Stimulated activated CD4-positive, alpha-beta T cell treated with anti-CD3 and anti-CD28 coated beads, Interleukin-12 subunit alpha, Interleukin-12 subunit beta, amount 100 ng/mL, for 4 hours (primary cell): ENCODE measurements at regions not wholly inside any gene's neighbourhood (a gene's known extent, or its start where the extent isn't known, plus 50 kb on each side); places are given as distances from the start of the nearest gene placed in this dataset.
"Not testable (repeated sequence)": the region's sequence is repeated elsewhere in the genome, so short reads cannot be mapped to it uniquely, and the experiment has no call there.

Source experiments
- DNase-seq: peaks from one replicate; pipeline ENCODE4 v3.0.0-alpha.2; 2020

DNA sequence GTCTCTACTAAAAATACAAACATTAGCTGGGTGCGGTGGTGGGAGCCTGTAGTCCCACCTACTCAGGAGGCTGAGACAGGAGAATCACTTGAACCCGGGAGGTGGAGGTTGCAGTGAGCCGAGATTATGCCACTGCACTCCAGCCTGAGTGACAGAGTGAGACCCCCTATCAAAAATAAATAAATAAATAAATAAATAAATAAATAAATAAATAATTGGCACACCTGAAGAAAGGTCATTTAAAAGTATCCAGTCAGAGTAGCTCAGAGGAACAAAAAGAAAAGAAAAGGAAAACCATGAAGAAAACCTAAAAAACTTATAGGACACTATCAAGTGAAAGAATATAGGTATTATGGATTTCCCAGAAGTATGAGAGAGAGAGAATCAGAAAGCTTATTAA, 330.1 kb upstream of the AR start:
- DNase-seq = not testable (repeated sequence)

GRCh38 chrX:67207912-67208311, 335.9 kb upstream of the AR start:
- DNase-seq = no peak

- DNase-seq = no peak
These were observed 384.4 kb upstream of the AR start for GRCh38 chrX:67159437-67159836.

GRCh38 chrX:67114635-67115034, 429.2 kb upstream of the AR start:
- DNase-seq = no peak

DNA sequence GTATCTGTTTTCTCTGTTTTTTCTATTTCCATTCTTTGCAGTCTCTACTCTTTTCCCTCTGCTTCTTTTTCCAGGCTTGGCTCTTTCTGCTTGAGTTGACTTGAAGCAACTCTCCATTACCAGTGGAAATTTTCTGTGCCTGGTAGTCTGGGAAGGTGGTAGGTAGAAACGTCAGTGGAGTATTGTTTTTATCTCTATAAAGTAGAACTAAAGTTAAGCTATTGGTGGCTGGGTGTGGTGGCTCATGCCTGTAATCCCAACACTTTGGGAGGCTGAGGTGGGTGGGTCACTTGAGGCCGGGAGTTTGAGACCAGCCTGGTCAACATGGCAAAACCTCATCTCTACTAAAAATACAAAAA, 438.1 kb upstream of the AR start:
- DNase-seq = no peak

DNA sequence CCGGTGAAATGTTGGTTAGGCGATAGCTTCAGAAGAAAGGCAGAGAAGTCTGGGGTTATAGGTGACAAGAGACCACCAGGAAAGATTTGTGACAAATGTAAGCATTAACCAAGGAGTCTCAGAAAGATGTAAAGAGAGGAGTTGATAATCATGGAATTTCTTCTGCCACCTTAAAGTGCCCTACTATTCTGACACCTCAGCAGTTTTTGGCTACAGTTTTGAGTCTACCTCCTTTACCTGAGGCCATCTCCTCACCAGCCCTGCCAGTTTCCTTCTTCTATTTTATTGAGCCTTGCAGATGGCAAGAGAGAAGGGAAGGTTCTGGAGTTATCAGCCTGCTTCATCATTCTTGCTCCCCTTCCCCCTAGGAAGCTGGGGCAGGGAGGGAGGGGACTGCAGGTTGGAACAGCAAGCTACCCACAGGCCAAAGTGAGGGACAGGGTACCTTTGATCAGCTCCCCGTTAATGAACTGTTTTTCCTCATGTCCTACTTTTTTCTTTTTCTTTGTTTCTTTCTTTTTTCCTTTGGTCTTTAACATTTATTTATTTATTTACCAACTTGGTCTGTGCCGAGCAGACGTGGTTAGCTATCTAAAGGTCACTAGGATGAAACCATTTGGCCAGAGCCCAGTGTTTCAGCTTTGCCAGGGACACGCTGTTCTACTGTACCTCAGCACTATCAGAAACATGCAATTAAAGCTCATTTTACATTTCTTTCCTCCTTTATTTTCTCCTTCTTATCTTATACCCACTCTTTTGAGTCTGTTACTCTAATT, 438.7 kb upstream of the AR start:
- DNase-seq = no peak

GRCh38 chrX:67100031-67100884, 443.6 kb upstream of the AR start:
- no peak for DNase-seq

- no peak for DNase-seq
These were observed 449.8 kb upstream of the AR start for GRCh38 chrX:67094061-67094460.

DNA sequence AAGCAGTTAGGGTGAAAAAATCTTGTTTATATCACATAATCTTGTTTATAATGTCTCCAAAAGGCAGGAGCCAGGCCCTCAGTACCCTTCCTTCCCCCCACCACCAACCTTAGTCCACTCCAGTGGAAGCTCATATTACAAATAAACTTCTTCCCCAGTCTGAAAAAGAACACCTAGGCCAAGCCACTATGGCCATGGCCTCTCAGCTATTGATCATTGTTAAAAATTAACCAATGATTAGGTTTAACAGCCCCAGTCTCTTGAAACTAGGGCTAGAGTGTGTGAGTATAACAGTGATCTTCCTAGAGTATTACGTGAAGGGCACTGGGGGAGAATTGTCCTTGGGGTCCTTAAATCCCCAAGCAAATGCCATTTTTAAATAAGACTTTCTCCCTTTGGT, 411.9 kb upstream of the EDA2R start:
- DNase-seq = no peak

- DNase-seq = no peak
These were observed 406.0 kb upstream of the EDA2R start for GRCh38 chrX:67044866-67045265.

DNA sequence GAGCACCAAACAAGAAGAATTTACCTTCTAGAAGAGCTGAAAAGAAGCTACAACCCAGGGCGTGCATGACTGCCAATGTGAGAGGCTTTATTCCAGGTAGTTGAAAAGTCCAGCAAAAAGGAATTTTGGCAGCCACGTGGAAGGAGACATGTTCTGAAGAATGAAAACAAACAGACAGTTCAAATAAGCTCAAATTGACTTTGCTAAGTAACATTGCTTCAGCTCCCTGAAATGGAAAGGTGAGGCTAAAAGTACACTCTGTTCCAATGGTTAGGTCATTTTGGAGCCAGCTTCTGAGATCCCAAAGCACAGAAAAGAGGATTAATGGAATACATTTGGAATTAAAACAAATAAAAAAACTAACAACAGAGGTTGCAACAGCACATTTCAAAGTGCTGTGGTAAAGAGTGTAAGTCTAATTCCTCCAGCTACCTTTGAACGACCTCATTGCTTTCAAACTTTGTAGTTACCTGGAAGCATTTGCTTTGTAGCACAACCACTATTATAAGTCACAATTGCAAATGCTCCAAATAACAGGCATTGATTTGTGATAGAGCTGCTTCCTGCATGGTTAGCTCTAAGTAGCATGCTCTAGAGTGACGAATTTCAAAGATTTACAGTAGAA, 405.3 kb upstream of the EDA2R start:
- no peak for DNase-seq

GRCh38 chrX:67004451-67004850, 365.6 kb upstream of the EDA2R start:
- no peak for DNase-seq

- no peak for DNase-seq
These were observed 355.9 kb upstream of the EDA2R start for GRCh38 chrX:66994729-66995128.

- not testable (repeated sequence) for DNase-seq
These were observed 353.2 kb upstream of the EDA2R start for GRCh38 chrX:66992077-66992476.

DNA sequence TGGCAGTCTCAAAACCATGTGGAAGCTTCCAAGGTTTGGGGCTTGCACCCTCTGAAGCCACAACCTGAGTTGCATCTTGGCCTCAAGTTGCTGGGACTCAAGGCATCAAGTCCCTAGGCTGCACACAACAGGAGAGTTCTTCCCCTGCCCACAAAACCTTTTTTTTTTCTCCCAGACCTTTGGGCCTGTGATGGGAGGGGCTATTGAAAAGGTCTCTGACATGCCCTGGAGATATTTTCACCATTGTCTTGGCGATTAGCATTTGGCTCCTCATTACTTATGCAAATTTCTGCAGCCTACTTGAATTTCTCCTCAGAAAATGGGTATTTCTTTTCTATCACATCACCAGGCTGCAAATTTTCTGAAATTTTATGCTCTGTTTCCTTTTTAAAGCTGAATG, 349.5 kb upstream of the EDA2R start:
- DNase-seq = no peak

- DNase-seq = no peak
These were observed 322.8 kb upstream of the EDA2R start for GRCh38 chrX:66961665-66962064.

- no peak for DNase-seq
These were observed 292.8 kb upstream of the EDA2R start for GRCh38 chrX:66931713-66932112.

DNA sequence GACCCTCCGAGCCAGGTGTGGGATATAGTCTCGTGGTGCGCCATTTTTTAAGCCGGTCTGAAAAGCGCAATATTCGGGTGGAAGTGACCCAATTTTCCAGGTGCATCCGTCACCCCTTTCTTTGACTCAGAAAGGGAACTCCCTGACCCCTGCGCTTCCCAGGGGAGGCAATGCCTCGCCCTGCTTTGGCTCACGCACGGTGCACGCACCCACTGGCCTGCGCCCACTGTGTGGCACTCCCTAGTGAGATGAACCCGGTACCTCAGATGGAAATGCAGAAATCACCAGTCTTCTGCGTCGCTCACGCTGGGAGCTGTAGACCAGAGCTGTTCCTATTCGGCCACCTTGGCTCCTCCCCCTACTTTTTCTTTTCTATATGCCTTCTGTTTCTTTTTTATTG, 291.6 kb upstream of the EDA2R start:
- not testable (repeated sequence) for DNase-seq

DNA sequence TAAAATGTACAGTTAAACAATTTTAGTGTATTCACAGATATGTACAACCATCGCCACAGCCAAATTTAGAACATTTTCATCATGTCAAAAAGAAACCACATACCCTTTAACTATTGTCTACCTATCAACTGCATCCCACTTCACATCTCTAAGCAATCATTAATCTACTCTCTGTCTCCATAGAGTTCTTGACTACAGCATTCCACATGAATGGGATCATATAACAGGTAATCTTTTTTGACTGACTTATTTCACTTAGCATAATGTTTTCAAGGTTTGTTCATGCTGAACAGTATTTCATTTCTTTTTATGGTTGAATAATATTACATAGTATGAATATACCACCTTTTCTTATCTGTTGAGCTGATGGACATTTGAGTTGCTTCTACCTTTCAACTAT, 281.4 kb upstream of the EDA2R start:
- no peak for DNase-seq

DNA sequence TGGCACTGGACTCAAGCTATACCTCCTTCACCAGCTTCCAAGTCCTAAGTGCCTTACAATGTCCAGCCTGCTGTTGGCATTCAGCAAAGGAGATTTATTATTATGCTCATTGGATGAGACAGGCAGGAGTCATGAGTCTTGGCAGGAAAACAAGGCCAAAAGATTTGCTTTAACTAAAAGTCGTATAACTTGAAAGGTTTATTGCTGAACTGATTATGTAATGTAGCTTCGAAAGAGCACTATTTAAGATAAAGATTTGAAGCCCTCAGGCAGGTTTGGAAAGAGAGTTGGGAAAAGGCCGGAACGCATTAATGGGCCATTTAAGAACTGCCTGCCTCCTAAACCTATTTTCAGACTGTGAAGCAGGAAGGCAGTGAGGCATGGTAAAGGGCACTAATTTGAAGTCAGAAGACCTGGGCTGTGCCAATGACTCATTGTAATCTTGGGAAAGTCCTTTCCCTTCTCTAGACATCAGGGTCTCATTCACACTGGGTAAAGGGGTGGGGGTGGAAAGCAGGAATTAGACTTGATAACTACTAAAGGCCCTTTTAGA, 280.5 kb upstream of the EDA2R start:
- no peak for DNase-seq

- no peak for DNase-seq
These were observed 279.6 kb upstream of the EDA2R start for GRCh38 chrX:66918511-66918910.

- DNase-seq = no peak
These were observed 277.0 kb upstream of the EDA2R start for GRCh38 chrX:66915893-66916292.

- no peak for DNase-seq
These were observed 275.2 kb upstream of the EDA2R start for GRCh38 chrX:66914080-66914479.

GRCh38 chrX:66912417-66912816, 273.5 kb upstream of the EDA2R start:
- DNase-seq = no peak
